ENCODE measurements at regions not wholly inside any gene's neighbourhood (a gene's known extent, or its start where the extent isn't known, plus 50 kb on each side); places are given as distances from the start of the nearest gene placed in this dataset.

- H3K36me3 ChIP-seq (ENCODE audit: insufficient read depth, low read length), result no peaks in the 10 kb centered on the region
- H3K9ac ChIP-seq (ENCODE audit: low read length), result no peak overlapping the region
- no peaks in the 10 kb centered on the region for H3K79me2 ChIP-seq (ENCODE audit: insufficient read depth, low read length)
- no peaks in the 10 kb centered on the region for H3K4me1 ChIP-seq (ENCODE audit: insufficient read depth, low read length)
- H4K20me1 ChIP-seq (ENCODE audit: insufficient read depth, low read length), result peaks cover 7% of the 10 kb centered on the region
- DNase-seq (ENCODE audit: low read depth), result peak; percentile 50
- Mint-ChIP-seq H3K27me3 (ENCODE audit: low read depth, unreplicated experiment) (no peaks in the 10 kb centered on the region), H3K9me3 (ENCODE audit: unreplicated experiment) (no peaks in the 10 kb centered on the region), H3K4me1 (ENCODE audit: low read depth, unreplicated experiment) (peaks cover 19% of the 10 kb centered on the region), H3K36me3 (ENCODE audit: low read depth, unreplicated experiment) (no peaks in the 10 kb centered on the region), H3K27ac (ENCODE audit: unreplicated experiment) (no peak overlapping the region), H3K4me3 (ENCODE audit: unreplicated experiment) (no peak overlapping the region)
- no peak overlapping the region for H3K4me3 ChIP-seq (ENCODE audit: insufficient read depth, low read depth, low read length)
- no peak for TF ChIP-seq EZH2 (IDR thresholded peaks at IDR 0.05; ENCODE audit: insufficient read depth, low read length)
- no peak for TF ChIP-seq CTCF (IDR thresholded peaks at IDR 0.05; ENCODE audit: insufficient read depth, low read depth, low read length)
- H3K27me3 ChIP-seq (ENCODE audit: insufficient read depth, low read length), result no peaks in the 10 kb centered on the region
- no peak overlapping the region for H2AFZ ChIP-seq (ENCODE audit: low read depth, low read length)
- no peak for FAIRE-seq
- H3K9me3 ChIP-seq (ENCODE audit: insufficient read depth, low read depth, low read length), result no peaks in the 10 kb centered on the region
- no peak overlapping the region for H3K4me2 ChIP-seq (ENCODE audit: low read length)
- no peak overlapping the region for H3K27ac ChIP-seq (ENCODE audit: low read depth, low read length)
Observed at GRCh38 chr14:71555654-71556559, 376.3 kb upstream of the RGS6 start.

GRCh38 chr14:71556730-71557129, 375.5 kb upstream of the RGS6 start:
- Histone ChIP-seq H2AFZ (ENCODE audit: low read depth, low read length) (no peak overlapping the region), H3K27me3 (ENCODE audit: insufficient read depth, low read length) (no peaks in the 10 kb centered on the region), H3K9me3 (ENCODE audit: insufficient read depth, low read depth, low read length) (no peaks in the 10 kb centered on the region), H3K4me3 (ENCODE audit: insufficient read depth, low read depth, low read length) (no peak overlapping the region), H3K27ac (ENCODE audit: low read depth, low read length) (no peak overlapping the region), H3K36me3 (ENCODE audit: insufficient read depth, low read length) (no peaks in the 10 kb centered on the region), H3K4me2 (ENCODE audit: low read length) (no peak overlapping the region), H3K79me2 (ENCODE audit: insufficient read depth, low read length) (no peaks in the 10 kb centered on the region), H3K9ac (ENCODE audit: low read length) (no peak overlapping the region), H4K20me1 (ENCODE audit: insufficient read depth, low read length) (peaks cover 2% of the 10 kb centered on the region), H3K4me1 (ENCODE audit: insufficient read depth, low read length) (no peaks in the 10 kb centered on the region)
- H3K27me3 Mint-ChIP-seq (ENCODE audit: low read depth, unreplicated experiment), result no peaks in the 10 kb centered on the region
- H3K36me3 Mint-ChIP-seq (ENCODE audit: low read depth, unreplicated experiment), result no peaks in the 10 kb centered on the region
- H3K4me3 Mint-ChIP-seq (ENCODE audit: unreplicated experiment), result no peak overlapping the region
- FAIRE-seq (no peak), DNase-seq (ENCODE audit: low read depth) (no peak)
- H3K27ac Mint-ChIP-seq (ENCODE audit: unreplicated experiment), result no peak overlapping the region
- no peaks in the 10 kb centered on the region for H3K9me3 Mint-ChIP-seq (ENCODE audit: unreplicated experiment)
- H3K4me1 Mint-ChIP-seq (ENCODE audit: low read depth, unreplicated experiment), result peaks cover 10% of the 10 kb centered on the region
- TF ChIP-seq EZH2 (IDR thresholded peaks at IDR 0.05; ENCODE audit: insufficient read depth, low read length) (no peak), CTCF (IDR thresholded peaks at IDR 0.05; ENCODE audit: insufficient read depth, low read depth, low read length) (no peak)

- no peaks in the 10 kb centered on the region for H4K20me1 ChIP-seq (ENCODE audit: insufficient read depth, low read length)
- H3K79me2 ChIP-seq (ENCODE audit: insufficient read depth, low read length), result no peaks in the 10 kb centered on the region
- no peak for FAIRE-seq
Observed at GRCh38 chr14:71557351-71557750, 374.9 kb upstream of the RGS6 start.

More at GRCh38 chr14:71557351-71557750, 374.9 kb upstream of the RGS6 start:
- no peaks in the 10 kb centered on the region for H3K9me3 ChIP-seq (ENCODE audit: insufficient read depth, low read depth, low read length)
- no peak overlapping the region for H2AFZ ChIP-seq (ENCODE audit: low read depth, low read length)
- peaks cover 9% of the 10 kb centered on the region for H3K4me1 Mint-ChIP-seq (ENCODE audit: low read depth, unreplicated experiment)
- DNase-seq (ENCODE audit: low read depth), result no peak
- no peak overlapping the region for H3K4me3 ChIP-seq (ENCODE audit: insufficient read depth, low read depth, low read length)
- no peaks in the 10 kb centered on the region for H3K27me3 ChIP-seq (ENCODE audit: insufficient read depth, low read length)
- H3K4me1 ChIP-seq (ENCODE audit: insufficient read depth, low read length), result no peaks in the 10 kb centered on the region
- TF ChIP-seq EZH2 (IDR thresholded peaks at IDR 0.05; ENCODE audit: insufficient read depth, low read length), result no peak
- TF ChIP-seq CTCF (IDR thresholded peaks at IDR 0.05; ENCODE audit: insufficient read depth, low read depth, low read length), result no peak
- H3K36me3 Mint-ChIP-seq (ENCODE audit: low read depth, unreplicated experiment), result no peaks in the 10 kb centered on the region
- H3K27ac ChIP-seq (ENCODE audit: low read depth, low read length), result no peak overlapping the region
- H3K4me2 ChIP-seq (ENCODE audit: low read length), result no peak overlapping the region
- no peaks in the 10 kb centered on the region for H3K27me3 Mint-ChIP-seq (ENCODE audit: low read depth, unreplicated experiment)
- H3K27ac Mint-ChIP-seq (ENCODE audit: unreplicated experiment), result no peak overlapping the region
- no peaks in the 10 kb centered on the region for H3K36me3 ChIP-seq (ENCODE audit: insufficient read depth, low read length)
- H3K4me3 Mint-ChIP-seq (ENCODE audit: unreplicated experiment), result no peak overlapping the region
- H3K9me3 Mint-ChIP-seq (ENCODE audit: unreplicated experiment), result no peaks in the 10 kb centered on the region
- no peak overlapping the region for H3K9ac ChIP-seq (ENCODE audit: low read length)
